ENCODE measurements at regions not wholly inside any gene's neighbourhood (a gene's known extent, or its start where the extent isn't known, plus 50 kb on each side); places are given as distances from the start of the nearest gene placed in this dataset.

DNA sequence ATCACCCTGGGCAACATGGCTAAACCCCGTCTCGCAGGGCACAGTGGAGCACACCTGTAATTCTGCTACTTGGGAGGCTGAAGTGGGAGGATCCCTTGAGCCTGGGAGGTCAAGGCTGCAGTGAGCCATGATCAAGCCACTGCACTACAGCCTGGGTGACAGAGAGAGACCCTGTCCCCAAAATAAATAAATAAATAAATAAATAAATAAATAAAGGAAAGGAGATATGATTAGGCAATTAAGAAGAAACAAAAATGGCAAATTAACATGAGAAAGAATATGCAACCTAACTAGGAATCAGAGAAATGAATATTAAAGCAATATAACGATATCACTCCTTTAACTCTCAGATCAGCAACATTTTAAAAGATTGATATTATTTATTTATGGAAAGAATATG is 92.3 kb downstream of the C1D start:
- no peaks in the 10 kb centered on the region for H3K36me3 Mint-ChIP-seq (ENCODE audit: unreplicated experiment)
- no peak overlapping the region for H3K27ac Mint-ChIP-seq (ENCODE audit: unreplicated experiment)
- no peaks in the 10 kb centered on the region for H3K9me3 Mint-ChIP-seq (ENCODE audit: unreplicated experiment)
- H3K4me3 Mint-ChIP-seq (ENCODE audit: unreplicated experiment) = no peak overlapping the region
- H3K27me3 Mint-ChIP-seq (ENCODE audit: unreplicated experiment) = no peaks in the 10 kb centered on the region
- no peaks in the 10 kb centered on the region for H3K4me1 Mint-ChIP-seq (ENCODE audit: unreplicated experiment)
- no peak for DNase-seq (ENCODE audit: extremely low spot score, unreplicated experiment)
- TF ChIP-seq, protein P1, sequence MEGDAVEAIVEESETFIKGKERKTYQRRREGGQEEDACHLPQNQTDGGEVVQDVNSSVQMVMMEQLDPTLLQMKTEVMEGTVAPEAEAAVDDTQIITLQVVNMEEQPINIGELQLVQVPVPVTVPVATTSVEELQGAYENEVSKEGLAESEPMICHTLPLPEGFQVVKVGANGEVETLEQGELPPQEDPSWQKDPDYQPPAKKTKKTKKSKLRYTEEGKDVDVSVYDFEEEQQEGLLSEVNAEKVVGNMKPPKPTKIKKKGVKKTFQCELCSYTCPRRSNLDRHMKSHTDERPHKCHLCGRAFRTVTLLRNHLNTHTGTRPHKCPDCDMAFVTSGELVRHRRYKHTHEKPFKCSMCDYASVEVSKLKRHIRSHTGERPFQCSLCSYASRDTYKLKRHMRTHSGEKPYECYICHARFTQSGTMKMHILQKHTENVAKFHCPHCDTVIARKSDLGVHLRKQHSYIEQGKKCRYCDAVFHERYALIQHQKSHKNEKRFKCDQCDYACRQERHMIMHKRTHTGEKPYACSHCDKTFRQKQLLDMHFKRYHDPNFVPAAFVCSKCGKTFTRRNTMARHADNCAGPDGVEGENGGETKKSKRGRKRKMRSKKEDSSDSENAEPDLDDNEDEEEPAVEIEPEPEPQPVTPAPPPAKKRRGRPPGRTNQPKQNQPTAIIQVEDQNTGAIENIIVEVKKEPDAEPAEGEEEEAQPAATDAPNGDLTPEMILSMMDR (IDR thresholded peaks at IDR 0.05) = no peak

DNA sequence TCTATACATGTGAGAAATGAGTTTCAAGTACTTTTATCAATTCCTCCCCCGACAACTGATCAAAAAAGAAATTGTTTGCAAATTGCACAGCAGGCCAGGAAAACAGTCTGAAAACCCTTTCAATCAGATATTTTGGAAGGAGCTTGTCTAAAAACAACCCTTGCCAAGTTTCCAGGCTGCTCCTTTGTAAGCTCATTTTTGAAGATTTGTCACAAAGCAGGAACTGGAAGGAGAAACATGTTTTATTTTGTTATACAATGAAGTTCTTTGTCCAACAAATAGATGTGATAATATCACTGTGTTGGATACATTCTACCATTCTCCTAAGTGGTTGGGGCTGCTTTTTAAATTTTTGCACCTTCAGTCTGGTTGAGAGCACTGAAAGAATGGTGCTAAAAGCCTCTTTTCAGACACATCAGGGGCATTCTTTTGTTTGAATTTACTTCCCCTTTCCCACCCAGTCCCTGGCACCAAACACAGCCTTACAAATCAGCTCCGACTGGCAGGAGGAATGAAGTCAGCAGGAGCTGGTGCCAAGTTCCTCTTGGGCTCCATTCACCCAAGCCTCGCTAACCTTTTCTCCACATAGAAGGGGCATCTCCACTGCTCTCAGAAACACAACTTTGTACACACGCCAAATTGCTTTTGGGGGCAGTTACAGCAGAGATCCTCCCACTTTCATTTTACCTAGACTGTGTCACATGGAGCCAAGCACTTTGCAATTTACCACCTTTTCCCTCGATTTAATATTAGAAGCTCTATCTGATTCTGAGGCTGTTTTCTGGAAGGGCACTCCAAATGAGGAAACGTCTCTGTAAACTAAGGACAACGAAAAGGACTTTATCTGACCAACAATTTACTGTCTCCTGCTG is 88.0 kb downstream of the C1D start:
- no peaks in the 10 kb centered on the region for H3K36me3 Mint-ChIP-seq (ENCODE audit: unreplicated experiment)
- no peak for DNase-seq (ENCODE audit: extremely low spot score, unreplicated experiment)
- TF ChIP-seq, protein P1 (IDR thresholded peaks at IDR 0.05) = no peak
- H3K4me1 Mint-ChIP-seq (ENCODE audit: unreplicated experiment) = no peaks in the 10 kb centered on the region
- no peak overlapping the region for H3K27ac Mint-ChIP-seq (ENCODE audit: unreplicated experiment)
- H3K9me3 Mint-ChIP-seq (ENCODE audit: unreplicated experiment) = no peaks in the 10 kb centered on the region
- no peak overlapping the region for H3K4me3 Mint-ChIP-seq (ENCODE audit: unreplicated experiment)
- H3K27me3 Mint-ChIP-seq (ENCODE audit: unreplicated experiment) = no peaks in the 10 kb centered on the region

DNA sequence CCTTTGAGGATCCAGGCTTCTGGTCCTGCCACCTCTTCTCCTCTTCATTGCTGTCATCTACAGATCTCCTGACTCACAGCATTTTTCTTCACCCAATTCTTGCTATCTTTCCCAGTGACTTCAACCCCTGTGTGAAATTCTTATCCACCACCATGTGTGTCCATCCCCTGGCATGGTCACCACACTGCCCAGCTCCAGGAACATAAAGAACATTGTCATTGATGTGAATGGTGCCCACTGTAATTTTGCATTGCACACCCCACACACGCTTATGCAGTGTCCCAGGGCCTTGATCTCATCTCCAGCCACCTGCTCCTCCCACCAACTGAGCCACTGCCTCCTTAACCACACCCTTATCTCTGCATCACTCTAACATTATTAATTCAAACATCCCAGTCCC is 85.3 kb downstream of the C1D start:
- Mint-ChIP-seq H3K4me3 (ENCODE audit: unreplicated experiment) (no peak overlapping the region), H3K4me1 (ENCODE audit: unreplicated experiment) (peaks cover 2% of the 10 kb centered on the region), H3K27me3 (ENCODE audit: unreplicated experiment) (no peaks in the 10 kb centered on the region), H3K9me3 (ENCODE audit: unreplicated experiment) (peaks cover 4% of the 10 kb centered on the region), H3K27ac (ENCODE audit: unreplicated experiment) (no peak overlapping the region), H3K36me3 (ENCODE audit: unreplicated experiment) (no peaks in the 10 kb centered on the region)
- DNase-seq (ENCODE audit: extremely low spot score, unreplicated experiment) = no peak
- TF ChIP-seq, protein P1 (IDR thresholded peaks at IDR 0.05) = no peak

DNA sequence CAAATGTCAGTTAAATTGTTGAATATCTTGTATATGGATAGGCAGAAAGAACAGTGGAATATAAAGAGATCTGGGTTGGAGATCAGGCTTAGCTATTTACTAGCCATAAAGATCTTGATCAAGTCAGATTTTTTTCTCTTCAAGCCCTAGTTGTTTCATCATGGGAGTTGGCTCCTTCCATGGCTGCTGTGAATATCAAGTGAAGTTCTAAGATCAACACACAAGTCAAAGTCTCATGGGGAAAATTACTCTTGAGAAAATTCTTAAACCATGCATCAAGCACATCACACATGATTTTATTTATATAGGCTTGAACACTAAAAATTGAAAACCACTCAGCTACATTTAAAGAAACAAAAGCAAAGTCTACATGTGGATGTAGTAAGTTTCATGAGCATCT is 79.8 kb downstream of the C1D start:
- H3K27ac Mint-ChIP-seq (ENCODE audit: unreplicated experiment) = no peak overlapping the region
- peaks cover 17% of the 10 kb centered on the region for H3K4me1 Mint-ChIP-seq (ENCODE audit: unreplicated experiment)
- no peak overlapping the region for H3K4me3 Mint-ChIP-seq (ENCODE audit: unreplicated experiment)
- no peak for DNase-seq (ENCODE audit: extremely low spot score, unreplicated experiment)
- TF ChIP-seq, protein P1 (IDR thresholded peaks at IDR 0.05) = no peak
- no peaks in the 10 kb centered on the region for H3K36me3 Mint-ChIP-seq (ENCODE audit: unreplicated experiment)
- H3K27me3 Mint-ChIP-seq (ENCODE audit: unreplicated experiment) = no peaks in the 10 kb centered on the region
- H3K9me3 Mint-ChIP-seq (ENCODE audit: unreplicated experiment) = peaks cover 4% of the 10 kb centered on the region

DNA sequence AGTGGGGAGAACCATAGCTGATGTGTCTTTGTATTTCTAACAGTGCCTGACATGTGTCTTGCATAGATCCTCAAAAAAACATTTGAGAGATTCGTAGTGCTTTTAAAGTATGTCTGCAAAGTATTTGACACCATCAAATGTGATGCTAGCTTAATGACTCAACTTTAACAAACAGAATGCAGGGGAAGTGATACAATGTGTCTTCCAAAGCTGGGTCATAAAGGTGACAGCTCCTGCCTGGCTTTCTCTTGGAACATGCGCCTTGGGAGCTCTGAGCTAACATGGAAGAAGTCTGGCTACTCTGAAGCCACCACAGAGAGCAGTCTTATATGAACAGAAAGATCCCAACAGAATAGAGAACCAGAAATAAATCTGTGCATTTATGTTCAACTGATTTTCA is 78.2 kb downstream of the C1D start:
- Mint-ChIP-seq H3K4me1 (ENCODE audit: unreplicated experiment) (peaks cover 17% of the 10 kb centered on the region), H3K27ac (ENCODE audit: unreplicated experiment) (no peak overlapping the region), H3K4me3 (ENCODE audit: unreplicated experiment) (no peak overlapping the region), H3K36me3 (ENCODE audit: unreplicated experiment) (no peaks in the 10 kb centered on the region), H3K27me3 (ENCODE audit: unreplicated experiment) (no peaks in the 10 kb centered on the region), H3K9me3 (ENCODE audit: unreplicated experiment) (peaks cover 4% of the 10 kb centered on the region)
- TF ChIP-seq, protein P1 (IDR thresholded peaks at IDR 0.05) = no peak
- no peak for DNase-seq (ENCODE audit: extremely low spot score, unreplicated experiment)

All from osteocyte (in vitro differentiated cells).